Keratinocyte (primary cell): ENCODE measurements at regions not wholly inside any gene's neighbourhood (a gene's known extent, or its start where the extent isn't known, plus 50 kb on each side); places are given as distances from the start of the nearest gene placed in this dataset.

ENCODE experiments used
- DNase-seq: peaks from one replicate; pipeline ENCODE4 v3.0.0-alpha.2; 2011; ENCODE audit warnings: low read depth, missing footprints, low spot score
- FAIRE-seq: peaks from 2 replicates; lab custom pipeline; 2011; peaks lifted over from hg19 to GRCh38; lab: Jason Lieb, UNC
- H2AFZ ChIP-seq: 2 replicates; pipeline ENCODE4 v1.6.0; 2012; ENCODE audit warnings: low read length, control low read depth, inconsistent platforms; ENCODE audit not compliant: control insufficient read depth
- H3K27ac ChIP-seq: 2 replicates; pipeline ENCODE4 v1.5.1; 2011; ENCODE audit warnings: low read length; ENCODE audit not compliant: control insufficient read depth, insufficient read depth
- H3K27me3 ChIP-seq: 3 replicates; pipeline ENCODE4 v1.6.0; 2011; ENCODE audit warnings: low read length; ENCODE audit not compliant: control insufficient read depth, insufficient read depth; ENCODE audit errors: extremely low read depth
- H3K36me3 ChIP-seq, 2 experiments: 2 replicates in 1 of 2; 3 replicates in 1 of 2; pipeline ENCODE4 v1.5.1; 2011; ENCODE audit warnings: low read length in 2 of 2, mild to moderate bottlenecking in 1 of 2; ENCODE audit not compliant: control insufficient read depth in 2 of 2, insufficient read depth in 2 of 2; ENCODE audit errors: extremely low read depth in 1 of 2
- H3K4me1 ChIP-seq: 3 replicates; pipeline ENCODE4 v1.5.1; 2011; ENCODE audit warnings: low read length; ENCODE audit not compliant: control insufficient read depth, insufficient read depth; ENCODE audit errors: extremely low read depth
- H3K4me2 ChIP-seq: 3 replicates; pipeline ENCODE4 v1.6.0; 2011; ENCODE audit warnings: low read depth, low read length; ENCODE audit not compliant: control insufficient read depth, insufficient read depth; ENCODE audit errors: extremely low read depth
- H3K4me3 ChIP-seq, 3 experiments: fragments of 200-600 bp in 1 of 3; sonication (generic) in 1 of 3; 2 replicates in 2 of 3; 3 replicates in 1 of 3; pipeline ENCODE4 v1.5.1; 2011 to 2016; ENCODE audit warnings: low read length in 3 of 3, mild to moderate bottlenecking in 3 of 3, control low read depth in 2 of 3, inconsistent platforms in 1 of 3, low read depth in 1 of 3, mixed read lengths in 1 of 3, mixed run types in 1 of 3, moderate library complexity in 1 of 3; ENCODE audit not compliant: control insufficient read depth in 2 of 3, insufficient read depth in 2 of 3; ENCODE audit errors: extremely low read depth in 1 of 3
- H3K79me2 ChIP-seq: 2 replicates; pipeline ENCODE4 v1.6.0; 2012; ENCODE audit warnings: low read length; ENCODE audit not compliant: control insufficient read depth, insufficient read depth
- H3K9ac ChIP-seq: 3 replicates; pipeline ENCODE4 v1.6.0; 2011; ENCODE audit warnings: low read length; ENCODE audit not compliant: control insufficient read depth, insufficient read depth; ENCODE audit errors: extremely low read depth
- H3K9me1 ChIP-seq: 3 replicates; pipeline ENCODE4 v1.6.0; 2011; ENCODE audit warnings: low read length; ENCODE audit not compliant: control insufficient read depth, insufficient read depth; ENCODE audit errors: extremely low read depth
- H3K9me3 ChIP-seq: 2 replicates; pipeline ENCODE4 v1.5.1; 2012; ENCODE audit warnings: low read depth, low read length; ENCODE audit not compliant: control insufficient read depth
- H4K20me1 ChIP-seq: 3 replicates; pipeline ENCODE4 v1.6.0; 2011; ENCODE audit warnings: low read length; ENCODE audit not compliant: control insufficient read depth, insufficient read depth; ENCODE audit errors: extremely low read depth
- CTCF ChIP-seq, 3 experiments: IDR thresholded peaks in 1 of 3; conservative IDR thresholded peaks in 1 of 3; optimal IDR thresholded peaks in 1 of 3; 2 replicates in 2 of 3; 3 replicates in 1 of 3; pipeline versions ENCODE3 to v1.5.1; 2011; ENCODE audit warnings: low read length in 3 of 3, mild to moderate bottlenecking in 3 of 3, moderate library complexity in 2 of 3, control low read depth in 1 of 3, inconsistent platforms in 1 of 3; ENCODE audit not compliant: insufficient read depth in 2 of 3; ENCODE audit errors: extremely low read depth in 1 of 3
- EZH2 ChIP-seq: IDR thresholded peaks from one replicate; pipeline ENCODE4 v1.6.1; 2012; ENCODE audit warnings: inconsistent platforms, mild to moderate bottlenecking, low read length, moderate library complexity
- dilution Hi-C: fragments of 300-500 bp; cut with MboI; formaldehyde crosslinking; loops from one replicate; pipeline ENCODE4 v1.7.0; 2020; ENCODE audit warnings: low sequenced_read_pairs; ENCODE audit not compliant: extremely low pct_ligation_motif_present

GRCh38 chr7:52360541-52360940 is 674.9 kb upstream of the POM121L12 start:
- TF ChIP-seq EZH2 (no peak), CTCF (optimal IDR thresholded peaks at IDR 0.05 in 1 of 3, IDR thresholded peaks at IDR 0.05 in 1 of 3, conservative IDR thresholded peaks at IDR 0.05 in 1 of 3; ENCODE audit: extremely low read depth in 1 of 3, insufficient read depth in 2 of 3, low read length in 3 of 3) (no peak)
- DNase-seq (no peak), FAIRE-seq (no peak)
- no peak overlapping the region for H3K4me3 ChIP-seq
- H4K20me1 ChIP-seq: no peaks in the 10 kb centered on the region
- H3K36me3 ChIP-seq: no peaks in the 10 kb centered on the region
- no peak overlapping the region for H3K9ac ChIP-seq
- no peak overlapping the region for H3K4me2 ChIP-seq
- dilution Hi-C loops: no loop called here
- no peaks in the 10 kb centered on the region for H3K4me1 ChIP-seq
- no peaks in the 10 kb centered on the region for H3K79me2 ChIP-seq
- H3K27ac ChIP-seq: no peak overlapping the region
- no peaks in the 10 kb centered on the region for H3K9me3 ChIP-seq
- H3K9me1 ChIP-seq: no peaks in the 10 kb centered on the region
- H3K27me3 ChIP-seq: no peaks in the 10 kb centered on the region
- H2AFZ ChIP-seq: no peak overlapping the region

GRCh38 chr7:52355053-52355452 is 680.4 kb upstream of the POM121L12 start:
- Histone ChIP-seq H3K36me3 (no peaks in the 10 kb centered on the region), H3K4me2 (no peak overlapping the region), H4K20me1 (no peaks in the 10 kb centered on the region), H3K27ac (no peak overlapping the region), H3K27me3 (no peaks in the 10 kb centered on the region), H3K4me1 (no peaks in the 10 kb centered on the region), H3K4me3 (no peak overlapping the region), H3K9ac (no peak overlapping the region), H3K9me1 (no peaks in the 10 kb centered on the region), H2AFZ (no peak overlapping the region), H3K79me2 (no peaks in the 10 kb centered on the region), H3K9me3 (no peaks in the 10 kb centered on the region)
- no peak for TF ChIP-seq CTCF (optimal IDR thresholded peaks at IDR 0.05 in 1 of 3, IDR thresholded peaks at IDR 0.05 in 1 of 3, conservative IDR thresholded peaks at IDR 0.05 in 1 of 3; ENCODE audit: extremely low read depth in 1 of 3, insufficient read depth in 2 of 3, low read length in 3 of 3)
- TF ChIP-seq EZH2: no peak
- DNase-seq (no peak), FAIRE-seq (no peak)
- dilution Hi-C loops: no loop called here
